NCI-H460 (cell line): ENCODE measurements at regions not wholly inside any gene's neighbourhood (a gene's known extent, or its start where the extent isn't known, plus 50 kb on each side); places are given as distances from the start of the nearest gene placed in this dataset.
"Not testable (repeated sequence)": the region's sequence is repeated elsewhere in the genome, so short reads cannot be mapped to it uniquely, and the experiment has no call there.

Experiments used
- DNase-seq: peaks from one replicate; pipeline ENCODE4 v3.0.0-alpha.2; 2016; ENCODE audit warnings: low read depth; ENCODE audit errors: extremely low read depth

GRCh38 chr1:217052626-217053025, 329.4 kb upstream of the ESRRG start:
- DNase-seq = no peak

GRCh38 chr1:217052196-217052595, 329.0 kb upstream of the ESRRG start:
- no peak for DNase-seq

GRCh38 chr1:217049721-217050120, 326.5 kb upstream of the ESRRG start:
- no peak for DNase-seq

GRCh38 chr1:217049081-217049480, 325.9 kb upstream of the ESRRG start:
- no peak for DNase-seq

- DNase-seq = no peak
These were observed 325.0 kb upstream of the ESRRG start for GRCh38 chr1:217048104-217048707.

- DNase-seq = no peak
These were observed 317.7 kb upstream of the ESRRG start for GRCh38 chr1:217040711-217041455.

GRCh38 chr1:217039926-217040325, 316.7 kb upstream of the ESRRG start:
- no peak for DNase-seq

GRCh38 chr1:217039139-217039538, 315.9 kb upstream of the ESRRG start:
- not testable (repeated sequence) for DNase-seq

- DNase-seq = no peak
These were observed 313.5 kb upstream of the ESRRG start for GRCh38 chr1:217036757-217037156.

- no peak for DNase-seq
These were observed 309.6 kb upstream of the ESRRG start for GRCh38 chr1:217032715-217033367.

- no peak for DNase-seq
These were observed 306.3 kb upstream of the ESRRG start for GRCh38 chr1:217029281-217030157.

- DNase-seq = no peak
These were observed 304.3 kb upstream of the ESRRG start for GRCh38 chr1:217027403-217028080.

GRCh38 chr1:217026531-217026930, 303.3 kb upstream of the ESRRG start:
- DNase-seq = no peak

GRCh38 chr1:217025381-217025780, 302.2 kb upstream of the ESRRG start:
- no peak for DNase-seq

- no peak for DNase-seq
These were observed 301.7 kb upstream of the ESRRG start for GRCh38 chr1:217024911-217025310.

GRCh38 chr1:217021956-217022355, 298.7 kb upstream of the ESRRG start:
- no peak for DNase-seq

- DNase-seq = no peak
These were observed 298.2 kb upstream of the ESRRG start for GRCh38 chr1:217021400-217021799.

GRCh38 chr1:217019475-217019874, 296.2 kb upstream of the ESRRG start:
- DNase-seq = no peak

- no peak for DNase-seq
These were observed 295.4 kb upstream of the ESRRG start for GRCh38 chr1:217018648-217019047.

GRCh38 chr1:217017165-217017564, 293.9 kb upstream of the ESRRG start:
- DNase-seq = no peak
